ENCODE measurements at regions not wholly inside any gene's neighbourhood (a gene's known extent, or its start where the extent isn't known, plus 50 kb on each side); places are given as distances from the start of the nearest gene placed in this dataset.

DNA sequence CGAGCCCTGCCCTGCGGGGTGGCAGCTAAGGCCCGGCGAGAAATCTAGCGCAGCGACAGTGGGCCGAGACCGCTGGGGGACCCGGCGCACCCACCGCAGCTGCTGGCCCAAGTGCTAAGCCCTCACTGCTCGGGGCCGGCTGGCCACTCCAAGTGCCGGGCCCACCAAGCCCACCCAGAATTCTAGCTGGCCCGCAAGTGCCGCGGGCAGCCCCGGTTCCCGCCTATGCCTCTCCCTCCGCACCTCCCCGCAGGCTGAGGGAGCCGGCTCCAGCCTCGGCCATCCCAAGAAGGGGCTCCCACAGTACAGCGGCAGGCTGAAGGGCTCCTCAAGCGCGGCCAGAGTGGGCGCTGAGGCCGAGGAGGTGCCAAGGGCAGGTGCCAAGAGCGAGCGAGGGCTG, 55.2 kb upstream of the RND3 start:
- no peak for DNase-seq (ENCODE audit: low spot score)

DNA sequence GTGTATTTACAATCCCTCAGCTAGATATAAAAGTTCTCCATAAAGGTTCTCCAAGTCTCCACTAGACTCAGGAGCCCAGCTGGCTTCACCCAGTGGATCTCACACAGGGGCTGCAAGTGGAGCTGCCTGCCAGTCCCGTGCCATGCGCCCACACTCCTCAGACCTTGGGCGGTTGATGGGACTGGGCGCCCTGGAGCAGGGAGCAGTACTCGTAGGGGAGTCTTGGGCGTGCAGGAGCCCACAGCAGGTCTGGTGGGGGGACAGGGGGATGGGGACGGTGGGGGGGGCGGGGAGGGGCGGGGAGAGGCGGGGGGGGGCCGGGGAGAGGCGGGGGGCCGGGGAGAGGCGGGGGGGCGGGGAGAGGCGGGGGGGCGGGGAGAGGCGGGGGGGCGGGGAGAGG, 54.7 kb upstream of the RND3 start:
- DNase-seq (ENCODE audit: low spot score) = no peak

DNA sequence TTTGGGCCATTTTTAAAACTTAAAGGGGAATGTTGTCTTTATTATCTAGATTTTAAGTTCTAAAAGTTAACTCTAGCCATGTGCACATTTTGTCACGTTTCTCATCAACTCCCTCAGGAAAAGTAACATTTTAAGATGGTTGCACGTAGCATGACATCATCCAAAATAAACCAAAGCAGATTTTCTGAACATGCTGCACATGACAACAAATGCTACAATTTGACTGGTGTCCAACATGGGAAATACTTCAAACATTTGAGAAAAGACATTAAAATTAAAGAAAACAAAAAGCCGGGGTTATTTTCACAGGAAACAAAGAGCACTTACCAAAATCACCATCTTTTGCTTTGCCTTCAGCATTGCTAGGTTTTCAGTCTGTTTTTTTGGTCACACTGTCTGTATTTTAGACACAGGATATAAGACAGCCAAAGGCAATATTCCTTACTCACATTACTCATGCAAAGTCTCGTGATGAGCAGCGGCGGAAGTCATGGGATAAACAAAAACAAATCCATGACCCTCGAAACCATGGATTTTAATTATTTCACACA, 51.3 kb upstream of the RND3 start:
- DNase-seq (ENCODE audit: low spot score) = no peak
